ENCODE measurements at regions not wholly inside any gene's neighbourhood (a gene's known extent, or its start where the extent isn't known, plus 50 kb on each side); places are given as distances from the start of the nearest gene placed in this dataset.

DNA sequence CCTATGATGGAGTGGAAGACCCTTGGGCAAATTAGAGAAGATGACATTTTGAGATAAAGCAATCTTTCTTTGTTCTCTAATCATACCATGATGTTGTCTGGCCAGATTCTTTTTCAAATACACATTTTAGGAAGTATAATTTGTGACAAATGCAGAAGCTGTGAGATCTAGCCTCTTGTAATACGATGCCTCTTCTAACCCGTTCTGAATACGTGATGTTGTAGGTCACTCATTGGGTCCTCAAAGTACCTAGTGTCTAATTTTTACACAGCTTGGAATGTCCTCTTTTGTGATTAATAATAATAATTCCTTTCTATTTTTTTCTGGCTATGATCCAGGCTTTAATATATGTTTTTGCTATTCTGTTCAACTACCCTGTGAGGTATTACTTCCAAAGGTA lies 502.7 kb downstream of the NUF2 start:
- Histone ChIP-seq H3K27ac (ENCODE audit: low read depth, low read length) (no peak overlapping the region), H3K4me3 (ENCODE audit: low read length) (no peak overlapping the region), H3K9me3 (ENCODE audit: low read length) (peaks cover 3% of the 10 kb centered on the region), H3K36me3 (ENCODE audit: insufficient read depth, low read length) (no peaks in the 10 kb centered on the region), H3K27me3 (ENCODE audit: insufficient read depth, low read length, poor library complexity, severe bottlenecking) (no peaks in the 10 kb centered on the region), H3K4me1 (ENCODE audit: insufficient read depth, low read length) (no peaks in the 10 kb centered on the region)
- Mint-ChIP-seq H3K4me1 (no peaks in the 10 kb centered on the region), H3K36me3 (no peaks in the 10 kb centered on the region), H3K9me3 (peaks cover under 1 to 13% (median 4%) of the 10 kb centered on the region in 5 donors), H3K4me3 (no peak overlapping the region), H3K27ac (no peak overlapping the region), H3K27me3 (no peaks in the 10 kb centered on the region)
- POLR2A ChIA-PET = no interaction called here
- DNase-seq = no peak
- CTCF ChIA-PET = no interaction called here

DNA sequence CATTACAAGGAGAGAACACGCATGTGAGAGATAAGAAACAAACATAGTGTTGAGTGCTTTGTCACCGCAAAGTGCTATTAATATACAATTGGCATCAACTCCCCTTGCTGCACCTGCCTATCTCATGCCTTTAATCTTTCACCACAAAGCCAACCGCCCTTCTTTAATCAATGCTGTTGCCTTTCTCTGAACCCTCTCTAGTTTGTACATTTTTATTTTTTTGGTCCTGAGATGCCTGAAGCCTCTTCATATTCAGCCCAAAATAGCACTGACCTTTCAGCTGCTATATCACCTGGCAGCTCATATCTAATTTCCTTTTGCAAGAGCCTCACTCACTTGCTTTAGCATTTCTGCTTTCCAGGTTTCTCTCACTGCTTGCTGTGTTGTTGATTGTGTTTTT lies 504.7 kb downstream of the NUF2 start:
- no peaks in the 10 kb centered on the region for H3K4me1 Mint-ChIP-seq
- no peaks in the 10 kb centered on the region for H3K9me3 ChIP-seq (ENCODE audit: low read length)
- no peaks in the 10 kb centered on the region for H3K36me3 ChIP-seq (ENCODE audit: insufficient read depth, low read length)
- no peaks in the 10 kb centered on the region for H3K36me3 Mint-ChIP-seq
- H3K27me3 Mint-ChIP-seq = peaks cover 0 to 2% of the 10 kb centered on the region in 2 donors
- H3K4me3 ChIP-seq (ENCODE audit: low read length) = no peak overlapping the region
- no peaks in the 10 kb centered on the region for H3K4me1 ChIP-seq (ENCODE audit: insufficient read depth, low read length)
- H3K27ac Mint-ChIP-seq = no peak overlapping the region
- peaks cover 0 to 11% (median 4%) of the 10 kb centered on the region in 5 donors for H3K9me3 Mint-ChIP-seq
- POLR2A ChIA-PET = no interaction called here
- CTCF ChIA-PET = no interaction called here
- H3K27ac ChIP-seq (ENCODE audit: low read depth, low read length) = no peak overlapping the region
- no peaks in the 10 kb centered on the region for H3K27me3 ChIP-seq (ENCODE audit: insufficient read depth, low read length, poor library complexity, severe bottlenecking)
- H3K4me3 Mint-ChIP-seq = no peak overlapping the region
- no peak for DNase-seq

DNA sequence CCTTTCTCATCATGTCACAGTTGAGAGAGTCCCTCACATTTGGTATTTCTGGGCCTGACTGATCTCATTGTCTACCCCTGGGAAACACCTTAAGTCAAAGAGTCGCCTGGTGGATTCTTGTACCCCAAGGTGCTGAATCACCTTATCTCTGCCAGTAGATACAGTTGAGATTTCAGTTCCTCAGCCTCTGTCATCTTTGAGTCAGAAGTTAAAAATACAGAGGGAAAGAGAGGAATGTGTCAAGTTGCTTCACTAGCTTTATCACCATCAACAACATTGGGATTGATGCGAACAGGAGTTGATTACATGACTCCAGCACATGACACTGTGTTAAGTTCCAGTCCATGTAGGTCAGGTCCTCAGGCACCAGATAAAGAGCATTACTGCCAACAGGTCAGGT lies 513.0 kb downstream of the NUF2 start:
- CTCF ChIA-PET = no interaction called here
- no peak overlapping the region for H3K27ac Mint-ChIP-seq
- H3K9me3 Mint-ChIP-seq = peaks cover 0 to 12% (median 2%) of the 10 kb centered on the region in 5 donors

DNA sequence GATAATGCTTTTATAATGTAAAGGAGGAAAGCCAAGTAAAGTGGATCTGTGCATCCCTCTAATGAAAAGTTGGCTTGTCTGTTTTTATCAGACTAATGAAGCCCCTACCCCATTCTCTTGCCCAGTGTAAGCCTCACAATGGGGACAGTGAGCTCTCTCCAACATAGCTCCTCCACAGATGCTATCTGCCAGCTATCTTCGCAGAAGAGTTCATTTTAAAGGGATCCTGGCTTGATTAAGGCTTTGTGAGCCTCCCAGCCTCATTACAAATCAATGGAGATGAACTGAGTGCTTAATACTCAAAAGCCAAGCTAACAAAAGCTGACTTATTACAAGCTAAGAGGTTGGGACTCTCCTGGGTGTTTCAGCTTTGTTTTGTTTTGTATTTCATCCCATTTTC lies 514.7 kb downstream of the NUF2 start:
- DNase-seq = no peak
- H3K36me3 ChIP-seq (ENCODE audit: insufficient read depth, low read length) = no peaks in the 10 kb centered on the region
- no peaks in the 10 kb centered on the region for H3K4me1 Mint-ChIP-seq
- peaks cover 0 to 12% (median 2%) of the 10 kb centered on the region in 5 donors for H3K9me3 Mint-ChIP-seq
- H3K4me3 ChIP-seq (ENCODE audit: low read length) = no peak overlapping the region
- no peak overlapping the region for H3K27ac Mint-ChIP-seq
- no peaks in the 10 kb centered on the region for H3K9me3 ChIP-seq (ENCODE audit: low read length)
- no peaks in the 10 kb centered on the region for H3K4me1 ChIP-seq (ENCODE audit: insufficient read depth, low read length)
- no peak overlapping the region for H3K27ac ChIP-seq (ENCODE audit: low read depth, low read length)
- CTCF ChIA-PET = no interaction called here
- POLR2A ChIA-PET = no interaction called here
- no peaks in the 10 kb centered on the region for H3K27me3 ChIP-seq (ENCODE audit: insufficient read depth, low read length, poor library complexity, severe bottlenecking)
- H3K4me3 Mint-ChIP-seq = no peak overlapping the region
- H3K27me3 Mint-ChIP-seq = no peaks in the 10 kb centered on the region
- H3K36me3 Mint-ChIP-seq = no peaks in the 10 kb centered on the region

More for the DNA sequence above, 513.0 kb downstream of the NUF2 start:
- Mint-ChIP-seq H3K4me3 (no peak overlapping the region), H3K4me1 (no peaks in the 10 kb centered on the region), H3K27me3 (peaks cover 0 to 1% of the 10 kb centered on the region in 2 donors), H3K36me3 (no peaks in the 10 kb centered on the region)
- POLR2A ChIA-PET = no interaction called here
- no peaks in the 10 kb centered on the region for H3K4me1 ChIP-seq (ENCODE audit: insufficient read depth, low read length)
- H3K27me3 ChIP-seq (ENCODE audit: insufficient read depth, low read length, poor library complexity, severe bottlenecking) = no peaks in the 10 kb centered on the region
- no peak overlapping the region for H3K27ac ChIP-seq (ENCODE audit: low read depth, low read length)
- no peaks in the 10 kb centered on the region for H3K36me3 ChIP-seq (ENCODE audit: insufficient read depth, low read length)
- no peak overlapping the region for H3K4me3 ChIP-seq (ENCODE audit: low read length)
- no peaks in the 10 kb centered on the region for H3K9me3 ChIP-seq (ENCODE audit: low read length)
- DNase-seq = no peak

DNA sequence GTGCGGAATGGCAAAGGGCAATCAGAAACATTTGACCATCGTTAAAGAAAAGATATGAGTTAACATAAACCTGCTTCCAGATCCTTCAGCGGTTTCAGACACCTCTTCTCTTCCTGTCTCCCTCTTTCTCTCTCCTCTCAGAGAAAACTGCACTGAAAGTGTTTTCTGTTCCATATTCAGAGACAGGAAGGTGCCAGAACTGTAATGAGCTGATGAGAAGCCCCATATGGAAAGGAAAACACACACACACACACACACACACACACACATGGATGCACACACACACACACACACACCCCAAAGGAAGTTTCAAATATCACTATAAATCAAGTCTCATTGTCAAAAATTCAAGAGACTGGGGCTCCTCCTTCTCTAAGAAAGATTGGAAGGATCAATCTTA lies 515.5 kb downstream of the NUF2 start:
- Mint-ChIP-seq H3K36me3 (no peaks in the 10 kb centered on the region), H3K27me3 (peaks cover 0 to 4% of the 10 kb centered on the region in 2 donors), H3K4me1 (no peaks in the 10 kb centered on the region), H3K27ac (no peak overlapping the region), H3K4me3 (no peak overlapping the region), H3K9me3 (peaks cover 0 to 12% (median 2%) of the 10 kb centered on the region in 5 donors)
- H3K36me3 ChIP-seq (ENCODE audit: insufficient read depth, low read length) = no peaks in the 10 kb centered on the region
- no peaks in the 10 kb centered on the region for H3K4me1 ChIP-seq (ENCODE audit: insufficient read depth, low read length)
- H3K27ac ChIP-seq (ENCODE audit: low read depth, low read length) = no peak overlapping the region
- H3K9me3 ChIP-seq (ENCODE audit: low read length) = no peaks in the 10 kb centered on the region
- ChIA-PET POLR2A (no interaction called here), CTCF (no interaction called here)
- no peak overlapping the region for H3K4me3 ChIP-seq (ENCODE audit: low read length)
- no peaks in the 10 kb centered on the region for H3K27me3 ChIP-seq (ENCODE audit: insufficient read depth, low read length, poor library complexity, severe bottlenecking)
- DNase-seq = no peak

DNA sequence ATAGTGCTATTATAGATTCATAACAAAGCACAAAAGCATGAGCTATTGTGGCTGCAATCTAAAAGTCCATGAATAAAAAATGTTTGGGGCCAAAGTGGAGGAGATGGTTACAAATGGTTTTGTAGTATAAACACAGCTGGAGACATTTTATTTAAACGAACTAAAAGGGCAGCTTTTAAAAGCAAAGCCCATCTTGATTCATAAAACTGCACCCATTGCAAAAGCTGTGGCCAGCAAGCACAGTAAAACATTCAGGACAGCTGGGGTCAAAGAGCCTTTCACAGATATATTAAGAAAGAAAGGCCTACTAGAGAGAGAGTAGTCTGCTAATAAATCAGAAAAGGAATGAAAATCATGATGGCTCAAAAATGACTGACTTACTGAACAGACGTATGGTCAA lies 520.8 kb downstream of the NUF2 start:
- POLR2A ChIA-PET = no interaction called here
- CTCF ChIA-PET = interaction anchor here (1.2 kb wide), 1 partner anchor 9 kb away, joined by 3 read pairs; no protein-coding TSS in a partner anchor
- H3K9me3 ChIP-seq (ENCODE audit: low read length) = no peaks in the 10 kb centered on the region
- no peak overlapping the region for H3K27ac Mint-ChIP-seq
- no peak overlapping the region for H3K4me3 ChIP-seq (ENCODE audit: low read length)
- H3K36me3 Mint-ChIP-seq = no peaks in the 10 kb centered on the region
- no peaks in the 10 kb centered on the region for H3K4me1 ChIP-seq (ENCODE audit: insufficient read depth, low read length)
- H3K4me3 Mint-ChIP-seq = no peak overlapping the region
- no peaks in the 10 kb centered on the region for H3K4me1 Mint-ChIP-seq
- DNase-seq = no peak
- H3K9me3 Mint-ChIP-seq = peaks cover 0 to 15% (median 2%) of the 10 kb centered on the region in 5 donors
- H3K27ac ChIP-seq (ENCODE audit: low read depth, low read length) = no peak overlapping the region
- no peaks in the 10 kb centered on the region for H3K27me3 ChIP-seq (ENCODE audit: insufficient read depth, low read length, poor library complexity, severe bottlenecking)
- H3K27me3 Mint-ChIP-seq = peaks cover 0 to 4% of the 10 kb centered on the region in 2 donors
- no peaks in the 10 kb centered on the region for H3K36me3 ChIP-seq (ENCODE audit: insufficient read depth, low read length)

DNA sequence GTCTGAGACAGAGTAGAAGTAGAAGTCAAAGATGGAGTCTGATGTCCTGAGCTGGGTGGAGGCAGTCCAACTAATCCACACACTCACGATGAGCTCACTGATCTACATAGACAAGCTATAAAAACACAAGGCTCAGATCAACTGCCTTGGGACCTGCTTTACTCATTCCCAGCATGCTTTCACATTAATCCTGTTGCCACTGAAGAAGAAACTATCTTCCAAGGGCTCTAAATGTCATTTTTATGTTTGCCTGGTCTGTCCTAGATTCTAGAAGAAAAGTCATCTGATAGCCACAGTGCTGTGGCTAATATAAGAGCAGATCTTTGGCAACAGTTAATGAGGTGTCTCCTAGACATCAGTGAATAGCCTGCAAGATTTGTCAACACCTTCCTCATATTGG lies 522.7 kb downstream of the NUF2 start:
- Histone ChIP-seq H3K36me3 (ENCODE audit: insufficient read depth, low read length) (no peaks in the 10 kb centered on the region), H3K9me3 (ENCODE audit: low read length) (no peaks in the 10 kb centered on the region), H3K27me3 (ENCODE audit: insufficient read depth, low read length, poor library complexity, severe bottlenecking) (no peaks in the 10 kb centered on the region), H3K4me1 (ENCODE audit: insufficient read depth, low read length) (no peaks in the 10 kb centered on the region), H3K4me3 (ENCODE audit: low read length) (no peak overlapping the region), H3K27ac (ENCODE audit: low read depth, low read length) (no peak overlapping the region)
- no peak overlapping the region for H3K4me3 Mint-ChIP-seq
- H3K27ac Mint-ChIP-seq = no peak overlapping the region
- H3K9me3 Mint-ChIP-seq = peaks cover 0 to 11% (median 0%) of the 10 kb centered on the region in 5 donors
- H3K4me1 Mint-ChIP-seq = no peaks in the 10 kb centered on the region
- peaks cover 0 to 4% of the 10 kb centered on the region in 2 donors for H3K27me3 Mint-ChIP-seq
- ChIA-PET CTCF (no interaction called here), POLR2A (no interaction called here)
- H3K36me3 Mint-ChIP-seq = no peaks in the 10 kb centered on the region
- no peak for DNase-seq

DNA sequence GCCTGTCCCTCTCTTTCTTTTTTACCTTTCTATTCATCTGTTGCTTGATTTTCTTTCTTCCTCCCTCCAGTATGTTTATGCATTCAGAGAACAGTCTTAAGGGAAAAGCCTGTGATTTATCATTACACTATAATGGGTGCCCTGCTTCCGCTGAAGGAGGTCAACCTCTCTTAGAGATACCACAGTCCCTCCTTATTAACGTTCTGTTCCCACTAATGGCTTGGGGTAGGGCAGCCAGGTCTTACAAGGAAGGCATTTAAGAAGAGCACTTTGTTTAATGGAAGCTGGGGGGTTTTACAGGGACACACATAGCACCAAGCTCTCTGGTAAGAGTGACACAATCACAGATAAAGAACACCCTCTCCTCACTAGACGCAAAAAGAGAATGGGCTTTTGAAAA lies 523.5 kb downstream of the NUF2 start:
- Histone ChIP-seq H3K27me3 (ENCODE audit: insufficient read depth, low read length, poor library complexity, severe bottlenecking) (no peaks in the 10 kb centered on the region), H3K9me3 (ENCODE audit: low read length) (no peaks in the 10 kb centered on the region), H3K4me3 (ENCODE audit: low read length) (no peak overlapping the region), H3K27ac (ENCODE audit: low read depth, low read length) (no peak overlapping the region), H3K4me1 (ENCODE audit: insufficient read depth, low read length) (no peaks in the 10 kb centered on the region), H3K36me3 (ENCODE audit: insufficient read depth, low read length) (no peaks in the 10 kb centered on the region)
- Mint-ChIP-seq H3K4me3 (no peak overlapping the region), H3K36me3 (no peaks in the 10 kb centered on the region), H3K27me3 (peaks cover 0 to 4% of the 10 kb centered on the region in 2 donors), H3K27ac (no peak overlapping the region), H3K9me3 (peaks cover 0 to 9% (median under 1%) of the 10 kb centered on the region in 5 donors), H3K4me1 (no peaks in the 10 kb centered on the region)
- no peak for DNase-seq
- ChIA-PET CTCF (no interaction called here), POLR2A (no interaction called here)

DNA sequence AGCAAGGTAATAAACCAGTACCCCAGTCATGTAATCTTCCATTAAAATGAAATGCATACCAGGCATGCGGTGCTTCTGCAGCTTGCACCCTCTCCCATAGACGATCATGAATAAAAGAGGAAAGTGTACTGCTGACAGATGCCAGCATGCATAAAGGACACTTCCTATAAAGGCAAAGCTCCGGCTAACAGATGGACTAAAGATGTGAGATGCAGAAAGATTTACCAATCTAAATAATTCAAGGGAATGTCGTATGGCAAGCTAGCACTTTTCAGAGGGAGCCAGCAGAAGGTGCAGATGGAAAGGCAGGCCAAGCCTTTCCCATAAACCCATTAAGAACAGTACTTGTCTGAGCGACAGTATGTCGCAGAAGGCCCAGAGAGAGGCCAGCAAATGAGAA lies 542.0 kb downstream of the NUF2 start:
- H3K27me3 Mint-ChIP-seq = no peaks in the 10 kb centered on the region
- no peaks in the 10 kb centered on the region for H3K36me3 Mint-ChIP-seq
- no peak overlapping the region for H3K4me3 Mint-ChIP-seq
- ChIA-PET POLR2A (no interaction called here), CTCF (no interaction called here)
- H3K4me1 Mint-ChIP-seq = no peaks in the 10 kb centered on the region
- no peaks in the 10 kb centered on the region for H3K27me3 ChIP-seq (ENCODE audit: insufficient read depth, low read length, poor library complexity, severe bottlenecking)
- no peaks in the 10 kb centered on the region for H3K9me3 ChIP-seq (ENCODE audit: low read length)
- no peak overlapping the region for H3K27ac ChIP-seq (ENCODE audit: low read depth, low read length)
- no peaks in the 10 kb centered on the region for H3K4me1 ChIP-seq (ENCODE audit: insufficient read depth, low read length)
- peaks cover 0 to 12% (median 6%) of the 10 kb centered on the region in 5 donors for H3K9me3 Mint-ChIP-seq
- H3K36me3 ChIP-seq (ENCODE audit: insufficient read depth, low read length) = no peaks in the 10 kb centered on the region
- DNase-seq = no peak
- no peak overlapping the region for H3K4me3 ChIP-seq (ENCODE audit: low read length)
- H3K27ac Mint-ChIP-seq = no peak overlapping the region

Measured in CD8-positive, alpha-beta memory T cell (primary cell).